ENCODE measurements at regions not wholly inside any gene's neighbourhood (a gene's known extent, or its start where the extent isn't known, plus 50 kb on each side); places are given as distances from the start of the nearest gene placed in this dataset.

- no peak overlapping the region for H3K4me3 ChIP-seq (ENCODE audit: low read depth, low read length)
- in situ Hi-C loops (cut with HindIII; ENCODE audit: low sequenced_read_pairs) = no loop called here
- DNase-seq (ENCODE audit: low read depth, low spot score) = no peak
- no peak for TF ChIP-seq CTCF (IDR thresholded peaks at IDR 0.05; ENCODE audit: low read depth, low read length)
These were observed 207.1 kb upstream of the SLC16A7 start for GRCh38 chr12:59388694-59389093.

- no peak for TF ChIP-seq CTCF (IDR thresholded peaks at IDR 0.05; ENCODE audit: low read depth, low read length)
- H3K4me3 ChIP-seq (ENCODE audit: low read depth, low read length) = no peak overlapping the region
- in situ Hi-C loops (cut with HindIII; ENCODE audit: low sequenced_read_pairs) = no loop called here
- no peak for DNase-seq (ENCODE audit: low read depth, low spot score)
These were observed 207.7 kb upstream of the SLC16A7 start for GRCh38 chr12:59388176-59388575.

GRCh38 chr12:59386236-59386635 lies 209.6 kb upstream of the SLC16A7 start:
- no peak overlapping the region for H3K4me3 ChIP-seq (ENCODE audit: low read depth, low read length)
- in situ Hi-C loops (cut with HindIII; ENCODE audit: low sequenced_read_pairs) = no loop called here
- no peak for TF ChIP-seq CTCF (IDR thresholded peaks at IDR 0.05; ENCODE audit: low read depth, low read length)
- DNase-seq (ENCODE audit: low read depth, low spot score) = no peak

- H3K4me3 ChIP-seq (ENCODE audit: low read depth, low read length) = no peak overlapping the region
- in situ Hi-C loops (cut with HindIII; ENCODE audit: low sequenced_read_pairs) = no loop called here
These were observed 212.6 kb upstream of the SLC16A7 start for GRCh38 chr12:59383079-59383822.

GRCh38 chr12:59382282-59383078 lies 213.3 kb upstream of the SLC16A7 start:
- no peak for TF ChIP-seq CTCF (IDR thresholded peaks at IDR 0.05; ENCODE audit: low read depth, low read length)
- in situ Hi-C loops (cut with HindIII; ENCODE audit: low sequenced_read_pairs) = no loop called here
- no peak overlapping the region for H3K4me3 ChIP-seq (ENCODE audit: low read depth, low read length)
- DNase-seq (ENCODE audit: low read depth, low spot score) = no peak

More at GRCh38 chr12:59383079-59383822, 212.6 kb upstream of the SLC16A7 start:
- TF ChIP-seq CTCF (IDR thresholded peaks at IDR 0.05; ENCODE audit: low read depth, low read length) = no peak
- no peak for DNase-seq (ENCODE audit: low read depth, low spot score)

GRCh38 chr12:59381106-59381505 lies 214.7 kb upstream of the SLC16A7 start:
- in situ Hi-C loops (cut with HindIII; ENCODE audit: low sequenced_read_pairs) = no loop called here
- no peak for TF ChIP-seq CTCF (IDR thresholded peaks at IDR 0.05; ENCODE audit: low read depth, low read length)
- no peak overlapping the region for H3K4me3 ChIP-seq (ENCODE audit: low read depth, low read length)
- no peak for DNase-seq (ENCODE audit: low read depth, low spot score)
